ENCODE measurements at regions not wholly inside any gene's neighbourhood (a gene's known extent, or its start where the extent isn't known, plus 50 kb on each side); places are given as distances from the start of the nearest gene placed in this dataset.

GRCh38 chr17:30599428-30600059 is 122.3 kb downstream of the GOSR1 start:
- no peak for TF ChIP-seq CTCF (conservative IDR thresholded peaks at IDR 0.05)
- no peak for TF ChIP-seq ZFX (IDR thresholded peaks at IDR 0.05)
